ENCODE measurements at regions not wholly inside any gene's neighbourhood (a gene's known extent, or its start where the extent isn't known, plus 50 kb on each side); places are given as distances from the start of the nearest gene placed in this dataset.

- no peaks in the 10 kb centered on the region for H3K4me1 ChIP-seq
- no peaks in the 10 kb centered on the region for H3K36me3 ChIP-seq
- no peak for DNase-seq
- intact Hi-C loops (cut with DNase I; ENCODE audit: low total_unique reads) = no loop called here
- no peak overlapping the region for H3K27ac ChIP-seq
- no peaks in the 10 kb centered on the region for H3K27me3 ChIP-seq
- H3K4me3 ChIP-seq = no peak overlapping the region
- H3K9me3 ChIP-seq = no peaks in the 10 kb centered on the region
- TF ChIP-seq CTCF (IDR thresholded peaks at IDR 0.05) = no peak
These were observed 58.0 kb upstream of the KIRREL3 start for GRCh38 chr11:127058524-127058923.

- Histone ChIP-seq H3K27ac (no peak overlapping the region), H3K4me3 (no peak overlapping the region)
- intact Hi-C loops (cut with DNase I; ENCODE audit: low total_unique reads) = no loop called here
These were observed 56.6 kb upstream of the KIRREL3 start for GRCh38 chr11:127057126-127057525.

GRCh38 chr11:127056338-127056971, 55.9 kb upstream of the KIRREL3 start:
- no peak overlapping the region for H3K4me3 ChIP-seq
- H3K27me3 ChIP-seq = no peaks in the 10 kb centered on the region
- no peaks in the 10 kb centered on the region for H3K9me3 ChIP-seq
- H3K36me3 ChIP-seq = no peaks in the 10 kb centered on the region
- H3K4me1 ChIP-seq = no peaks in the 10 kb centered on the region
- no peak overlapping the region for H3K27ac ChIP-seq
- intact Hi-C loops (cut with DNase I; ENCODE audit: low total_unique reads) = no loop called here
- no peak for DNase-seq
- no peak for TF ChIP-seq CTCF (IDR thresholded peaks at IDR 0.05)

More at GRCh38 chr11:127057126-127057525, 56.6 kb upstream of the KIRREL3 start:
- H3K4me1 ChIP-seq = no peaks in the 10 kb centered on the region
- DNase-seq = no peak
- TF ChIP-seq CTCF (IDR thresholded peaks at IDR 0.05) = no peak
- no peaks in the 10 kb centered on the region for H3K27me3 ChIP-seq
- H3K36me3 ChIP-seq = no peaks in the 10 kb centered on the region
- no peaks in the 10 kb centered on the region for H3K9me3 ChIP-seq

- Histone ChIP-seq H3K36me3 (no peaks in the 10 kb centered on the region), H3K27me3 (no peaks in the 10 kb centered on the region), H3K4me1 (no peaks in the 10 kb centered on the region), H3K9me3 (no peaks in the 10 kb centered on the region), H3K4me3 (no peak overlapping the region), H3K27ac (no peak overlapping the region)
- DNase-seq = no peak
- intact Hi-C loops (cut with DNase I; ENCODE audit: low total_unique reads) = no loop called here
- TF ChIP-seq CTCF (IDR thresholded peaks at IDR 0.05) = no peak
These were observed 54.7 kb upstream of the KIRREL3 start for GRCh38 chr11:127055236-127055635.

- H3K27me3 ChIP-seq = no peaks in the 10 kb centered on the region
- TF ChIP-seq CTCF (IDR thresholded peaks at IDR 0.05) = no peak
- H3K4me3 ChIP-seq = no peak overlapping the region
- DNase-seq = no peak
- intact Hi-C loops (cut with DNase I; ENCODE audit: low total_unique reads) = no loop called here
- no peaks in the 10 kb centered on the region for H3K4me1 ChIP-seq
- H3K9me3 ChIP-seq = no peaks in the 10 kb centered on the region
- no peaks in the 10 kb centered on the region for H3K36me3 ChIP-seq
- H3K27ac ChIP-seq = no peak overlapping the region
These were observed 53.6 kb upstream of the KIRREL3 start for GRCh38 chr11:127054153-127054552.

GRCh38 chr11:127052404-127052803, 51.8 kb upstream of the KIRREL3 start:
- H3K4me1 ChIP-seq = no peaks in the 10 kb centered on the region
- intact Hi-C loops (cut with DNase I; ENCODE audit: low total_unique reads) = no loop called here
- no peaks in the 10 kb centered on the region for H3K9me3 ChIP-seq
- H3K27ac ChIP-seq = no peak overlapping the region
- DNase-seq = no peak
- no peak overlapping the region for H3K4me3 ChIP-seq
- no peaks in the 10 kb centered on the region for H3K36me3 ChIP-seq
- no peaks in the 10 kb centered on the region for H3K27me3 ChIP-seq
- TF ChIP-seq CTCF (IDR thresholded peaks at IDR 0.05) = no peak

Data from tibial artery (tissue), 4 donors.